K562 (cell line): ENCODE measurements at regions not wholly inside any gene's neighbourhood (a gene's known extent, or its start where the extent isn't known, plus 50 kb on each side); places are given as distances from the start of the nearest gene placed in this dataset.

Source experiments
- ATAC-seq: fragments of 200-7000 bp; cut with Tn5 transposase; 3 replicates; pipeline ENCODE4 v1.9.1; 2020; ENCODE audit warnings: moderate library complexity
- BruUV-seq: library from RNA; stranded (reverse); fragments of 400-500 nt; replicated peaks from 2 replicates; lab custom pipeline; 2021; lab: Mats Ljungman, UMichigan
- CTCF ChIA-PET: fragments of 300-600 bp; formaldehyde crosslinking; extraction: SDS; loops from one replicate; lab custom pipeline; 2021; ENCODE audit warnings: low intra/inter-chr PET ratio; lab: Yijun Ruan, JAX
- POLR2A ChIA-PET: fragments of 300-600, 350-650 bp; sonication (Branson Sonifier 250); formaldehyde crosslinking; extraction: SDS; loops from one replicate; lab custom pipeline; 2021; ENCODE audit warnings: antibody characterized with exemption, inconsistent platforms; lab: Yijun Ruan, JAX
- DNase-seq, 4 experiments: peaks; one replicate each; pipeline versions ENCODE4 v3.0.0 to v3.0.0-alpha.2; 2011 to 2018; ENCODE audit warnings: low spot score in 3 of 4, mixed read lengths in 3 of 4; ENCODE audit errors: extremely low read depth in 1 of 4
- FAIRE-seq: peaks from 2 replicates; lab custom pipeline; 2011; peaks lifted over from hg19 to GRCh38; lab: Jason Lieb, UNC
- H2AFZ ChIP-seq: 2 replicates; pipeline ENCODE4 v1.6.0; 2011; ENCODE audit warnings: low read depth, low read length, control low read depth, inconsistent platforms
- H3K27ac ChIP-seq: fragments of 200-600 bp; 3 replicates; pipeline ENCODE4 v1.8.0; 2011; ENCODE audit warnings: low read depth, mild to moderate bottlenecking, control low read depth, inconsistent platforms, low read length, moderate library complexity, mixed read lengths; ENCODE audit errors: extremely low read depth
- H3K27me3 ChIP-seq, 2 experiments: fragments of 300-600 bp in 1 of 2; 2 replicates in 1 of 2; 3 replicates in 1 of 2; pipeline versions ENCODE4 v1.6.0 to v1.8.0; 2011; ENCODE audit warnings: inconsistent platforms in 2 of 2, low read length in 2 of 2, mild to moderate bottlenecking in 1 of 2, mixed read lengths in 1 of 2, moderate library complexity in 1 of 2; ENCODE audit not compliant: control insufficient read depth in 2 of 2, insufficient read depth in 2 of 2
- H3K36me3 ChIP-seq: fragments of 300-600 bp; 3 replicates; pipeline ENCODE4 v1.8.0; 2011; ENCODE audit warnings: mild to moderate bottlenecking, low read length, inconsistent platforms; ENCODE audit not compliant: control insufficient read depth, insufficient read depth
- H3K4me1 ChIP-seq, 2 experiments: fragments of 200-600 bp in 1 of 2; replicated peaks in 1 of 2; 2 replicates in 1 of 2; 3 replicates in 1 of 2; pipeline versions ENCODE4 v1.5.1 to v1.8.0; 2011; ENCODE audit warnings: inconsistent platforms in 2 of 2, low read length in 2 of 2, mild to moderate bottlenecking in 1 of 2, mixed read lengths in 1 of 2, moderate library complexity in 1 of 2; ENCODE audit not compliant: control insufficient read depth in 2 of 2, insufficient read depth in 2 of 2
- H3K4me2 ChIP-seq: 2 replicates; pipeline ENCODE4 v1.6.1; 2011; ENCODE audit warnings: low read length, control low read depth, inconsistent platforms, mixed read lengths; ENCODE audit not compliant: insufficient read depth
- H3K4me3 ChIP-seq: fragments of 200-600 bp; sonication (generic), shearing (Covaris generic); 2 replicates; pipeline ENCODE4 v1.5.1; 2016; ENCODE audit warnings: control low read depth, inconsistent platforms
- H3K79me2 ChIP-seq: fragments of 200-600 bp; 3 replicates; pipeline ENCODE4 v1.8.0; 2011; ENCODE audit warnings: low read length, inconsistent platforms; ENCODE audit not compliant: control insufficient read depth, insufficient read depth
- H3K9ac ChIP-seq, 2 experiments: 2 replicates each; pipeline versions ENCODE4 v1.6.0 to v1.6.1; 2011; ENCODE audit warnings: low read depth in 2 of 2, low read length in 2 of 2, control low read depth in 1 of 2, inconsistent platforms in 1 of 2, mild to moderate bottlenecking in 1 of 2, mixed read lengths in 1 of 2; ENCODE audit not compliant: insufficient read depth in 1 of 2
- H3K9me1 ChIP-seq: one replicate; pipeline ENCODE4 v1.6.0; 2011; ENCODE audit warnings: inconsistent platforms, mild to moderate bottlenecking, low read length, moderate library complexity; ENCODE audit not compliant: control insufficient read depth, insufficient read depth
- H3K9me3 ChIP-seq: replicated peaks from 2 replicates; pipeline ENCODE4 v1.5.1; 2011; ENCODE audit warnings: low read depth, low read length, inconsistent platforms; ENCODE audit not compliant: control insufficient read depth, insufficient read depth
- H4K20me1 ChIP-seq: replicated peaks from 2 replicates; pipeline ENCODE4 v1.6.1; 2011; ENCODE audit warnings: low read length, inconsistent platforms, mixed read lengths; ENCODE audit not compliant: control insufficient read depth, insufficient read depth
- DNMT1 ChIP-seq: fragments of 450-650 bp; IDR thresholded peaks from 2 replicates; pipeline ENCODE4 v1.6.1; 2016; ENCODE audit warnings: antibody characterized with exemption, mild to moderate bottlenecking
- NFIC ChIP-seq: fragments of 450-650 bp; IDR thresholded peaks from 2 replicates; pipeline ENCODE4 v1.6.1; 2017; ENCODE audit warnings: mild to moderate bottlenecking, inconsistent platforms
- TBL1XR1 ChIP-seq, 2 experiments: IDR thresholded peaks; 2 replicates each; pipeline ENCODE4 v1.6.1; 2012; ENCODE audit warnings: improper control_type of control experiment in 2 of 2, low read length in 2 of 2, mild to moderate bottlenecking in 1 of 2
- TCF7L2 ChIP-seq: fragments of 150-350 bp; IDR thresholded peaks from 2 replicates; pipeline ENCODE4 v1.6.1; 2016; ENCODE audit warnings: low read depth, mild to moderate bottlenecking, low read length, moderate library complexity
- ZBTB8A ChIP-seq: fragments of 450-650 bp; IDR thresholded peaks from 2 replicates; pipeline ENCODE4 v1.6.1; 2018; ENCODE audit warnings: mild to moderate bottlenecking, moderate library complexity; ENCODE audit not compliant: partially characterized antibody
- ZNF253 ChIP-seq: fragments of 250-450 bp; sonication (Bioruptor Pico); conservative IDR thresholded peaks from 2 replicates; pipeline ENCODE4 v1.6.1; 2021; ENCODE audit warnings: mild to moderate bottlenecking
- ZNF583 ChIP-seq: fragments of 250-450 bp; sonication (Bioruptor Pico); IDR thresholded peaks from 2 replicates; pipeline ENCODE4 v1.4.0; 2020
- WGBS: fragments of 100-300 bp; shearing (Covaris generic); methylation state at CpG from one replicate; pipeline ENCODE4 v1.1.6; 2016; ENCODE audit warnings: low coverage, mixed read lengths; ENCODE audit not compliant: insufficient coverage; ENCODE audit errors: missing lambda C conversion rate; 5-methylcytosine and 5-hydroxymethylcytosine counted together
- in situ Hi-C: fragments of 300-500 bp; cut with MboI; formaldehyde crosslinking; loops from 4 replicates; pipeline ENCODE4 v1.15.0; 2018; ENCODE audit warnings: inconsistent platforms, mixed read lengths
- intact Hi-C: fragments of 100-400 bp; cut with micrococcal nuclease; formaldehyde crosslinking; loops from 2 replicates; pipeline ENCODE4 v1.14.2; 2022
- TF ChIP-seq, protein P1 (sequence below): fragments of 250-450 bp; sonication (Bioruptor Pico); IDR thresholded peaks from 2 replicates; pipeline ENCODE4 v1.9.0; 2021; ENCODE audit warnings: mild to moderate bottlenecking, inconsistent platforms

GRCh38 chr5:175032741-175033151, 308.4 kb downstream of the MSX2 start:
- WGBS, result 0% methylated on average over 3 of the region's 4 CpGs
- FAIRE-seq (no peak), ATAC-seq (no peak), DNase-seq (no peak)
- Histone ChIP-seq H3K9me1 (no peaks in the 10 kb centered on the region), H3K79me2 (no peaks in the 10 kb centered on the region), H3K9ac (no peak overlapping the region), H3K9me3 (no peaks in the 10 kb centered on the region), H3K4me2 (no peak overlapping the region), H3K36me3 (no peaks in the 10 kb centered on the region), H4K20me1 (no peaks in the 10 kb centered on the region), H3K27me3 (no peaks in the 10 kb centered on the region; a peak in 1 of 5 replicates), H3K4me1 (no peaks in the 10 kb centered on the region), H3K27ac (no peak overlapping the region), H2AFZ (no peak overlapping the region), H3K4me3 (no peak overlapping the region)
- TF ChIP-seq ZBTB8A (no peak), ZNF583 (no peak), TBL1XR1 (IDR thresholded peaks at IDR 0.05; ENCODE audit: low read length in 2 of 2) (no peak), ZNF253 (CRISPR knock-in tag) (no peak), NFIC (no peak), DNMT1 (no peak), TCF7L2 (no peak)
- TF ChIP-seq, protein P1, sequence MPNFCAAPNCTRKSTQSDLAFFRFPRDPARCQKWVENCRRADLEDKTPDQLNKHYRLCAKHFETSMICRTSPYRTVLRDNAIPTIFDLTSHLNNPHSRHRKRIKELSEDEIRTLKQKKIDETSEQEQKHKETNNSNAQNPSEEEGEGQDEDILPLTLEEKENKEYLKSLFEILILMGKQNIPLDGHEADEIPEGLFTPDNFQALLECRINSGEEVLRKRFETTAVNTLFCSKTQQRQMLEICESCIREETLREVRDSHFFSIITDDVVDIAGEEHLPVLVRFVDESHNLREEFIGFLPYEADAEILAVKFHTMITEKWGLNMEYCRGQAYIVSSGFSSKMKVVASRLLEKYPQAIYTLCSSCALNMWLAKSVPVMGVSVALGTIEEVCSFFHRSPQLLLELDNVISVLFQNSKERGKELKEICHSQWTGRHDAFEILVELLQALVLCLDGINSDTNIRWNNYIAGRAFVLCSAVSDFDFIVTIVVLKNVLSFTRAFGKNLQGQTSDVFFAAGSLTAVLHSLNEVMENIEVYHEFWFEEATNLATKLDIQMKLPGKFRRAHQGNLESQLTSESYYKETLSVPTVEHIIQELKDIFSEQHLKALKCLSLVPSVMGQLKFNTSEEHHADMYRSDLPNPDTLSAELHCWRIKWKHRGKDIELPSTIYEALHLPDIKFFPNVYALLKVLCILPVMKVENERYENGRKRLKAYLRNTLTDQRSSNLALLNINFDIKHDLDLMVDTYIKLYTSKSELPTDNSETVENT (CRISPR knock-in tag), result no peak
- no TSS peak for BruUV-seq
- CTCF ChIA-PET, result no interaction called here
- POLR2A ChIA-PET, result no interaction called here
- in situ Hi-C loops, result no loop called here
- intact Hi-C loops, result no loop called here
